Panc1 (cell line): ENCODE measurements at regions not wholly inside any gene's neighbourhood (a gene's known extent, or its start where the extent isn't known, plus 50 kb on each side); places are given as distances from the start of the nearest gene placed in this dataset.

Source experiments
- ATAC-seq: fragments of 200-7000 bp; cut with Tn5 transposase; 2 replicates; pipeline ENCODE4 v1.9.1; 2020; ENCODE audit warnings: mild to moderate bottlenecking, moderate library complexity
- BruUV-seq: library from RNA; stranded (reverse); fragments of 400-500 nt; replicated peaks from 2 replicates; lab custom pipeline; 2021; lab: Mats Ljungman, UMichigan
- CTCF ChIA-PET: fragments of 300-600 bp; sonication (Branson Sonifier 250); formaldehyde crosslinking; loops from one replicate; lab custom pipeline; 2022; ENCODE audit warnings: antibody characterized with exemption; lab: Charles Lee
- POLR2A ChIA-PET: fragments of 300-600 bp; sonication (Branson Sonifier 250); formaldehyde crosslinking; loops from one replicate; lab custom pipeline; 2022; ENCODE audit warnings: antibody characterized with exemption; lab: Charles Lee
- DNase-seq: peaks from one replicate; pipeline ENCODE4 v3.0.0-alpha.2; 2010; ENCODE audit warnings: low read depth, low spot score
- H3K27ac ChIP-seq: 2 replicates; pipeline ENCODE4 v1.5.1; 2011; ENCODE audit warnings: mild to moderate bottlenecking, low read length, inconsistent platforms
- H3K27me3 ChIP-seq: fragments of 200-500 bp; sonication (Bioruptor generic); 2 replicates; pipeline ENCODE4 v1.6.0; 2014; ENCODE audit warnings: low read length, inconsistent platforms; ENCODE audit not compliant: control insufficient read depth, insufficient read depth
- H3K36me3 ChIP-seq: fragments of 200-500 bp; sonication (Bioruptor generic); 2 replicates; pipeline ENCODE4 v1.5.1; 2014; ENCODE audit warnings: inconsistent platforms, mild to moderate bottlenecking, low read length, moderate library complexity; ENCODE audit not compliant: control insufficient read depth, insufficient read depth
- H3K4me1 ChIP-seq: 2 replicates; pipeline ENCODE4 v1.5.1; 2011; ENCODE audit warnings: inconsistent platforms, mild to moderate bottlenecking, low read length, moderate library complexity; ENCODE audit not compliant: control insufficient read depth, insufficient read depth
- H3K4me3 ChIP-seq, 2 experiments: 2 replicates each; pipeline ENCODE4 v1.5.1; 2011 to 2012; ENCODE audit warnings: low read depth in 2 of 2, low read length in 2 of 2, mild to moderate bottlenecking in 2 of 2, inconsistent platforms in 1 of 2, moderate library complexity in 1 of 2
- H3K9me3 ChIP-seq: fragments of 200-500 bp; sonication (Bioruptor generic); 2 replicates; pipeline ENCODE4 v1.5.1; 2014; ENCODE audit warnings: low read depth, mild to moderate bottlenecking, inconsistent platforms, low read length, moderate library complexity; ENCODE audit not compliant: control insufficient read depth, insufficient read depth
- POLR2AphosphoS5 ChIP-seq: IDR thresholded peaks from 2 replicates; pipeline ENCODE4 v1.6.1; 2012; ENCODE audit warnings: mild to moderate bottlenecking, low read depth, low read length, moderate library complexity
- SIN3A ChIP-seq: IDR thresholded peaks from 2 replicates; pipeline ENCODE4 v1.6.1; 2012; ENCODE audit warnings: low read depth, mild to moderate bottlenecking, low read length, moderate library complexity, borderline replicate concordance; ENCODE audit not compliant: insufficient read depth
- TCF7L2 ChIP-seq: IDR thresholded peaks from 2 replicates; pipeline ENCODE4 v1.6.1; 2011; ENCODE audit warnings: mild to moderate bottlenecking, low read depth, low read length, inconsistent platforms
- in situ Hi-C: cut with HindIII; loops from 2 replicates; pipeline ENCODE4 v1.10.0; 2016; ENCODE audit warnings: low sequenced_read_pairs, low pct_unique_long_range_greater_than_20kb
- intact Hi-C: fragments of 100-400 bp; cut with micrococcal nuclease; formaldehyde crosslinking; loops from one replicate; pipeline ENCODE4 v1.10.0; 2022; ENCODE audit not compliant: unreplicated experiment
- TF ChIP-seq, protein P1 (sequence below), 2 experiments: IDR thresholded peaks; 2 replicates each; pipeline ENCODE4 v1.6.1; 2011 to 2012; ENCODE audit warnings: low read depth in 2 of 2, control low read depth in 1 of 2, low read length in 1 of 2, mild to moderate bottlenecking in 1 of 2, moderate library complexity in 1 of 2; ENCODE audit not compliant: insufficient read depth in 1 of 2
- TF ChIP-seq, protein P2 (sequence below): fragments of 450-650 bp; IDR thresholded peaks from 2 replicates; pipeline ENCODE4 v1.5.1; 2017; ENCODE audit warnings: mild to moderate bottlenecking

DNA sequence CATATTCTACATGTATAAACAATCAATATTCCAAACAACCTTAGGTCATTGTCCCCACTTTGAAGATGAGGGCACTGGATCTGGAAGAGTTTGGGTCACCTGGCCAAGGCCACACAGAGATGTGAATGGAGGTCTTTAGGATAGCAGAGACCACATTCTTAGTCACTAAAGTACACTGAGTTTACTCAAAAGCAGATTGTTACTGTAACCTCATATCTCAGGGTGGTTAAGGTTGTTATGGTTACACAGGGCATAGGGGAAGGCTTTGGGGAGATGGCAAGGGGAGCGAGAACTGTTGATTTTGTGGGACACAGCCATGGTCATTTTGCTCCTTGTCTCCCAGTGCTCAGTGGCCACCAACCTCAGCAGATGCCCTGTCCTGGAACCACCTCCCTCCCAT, 109.4 kb downstream of the GATA6 start:
- no peak for TF ChIP-seq TCF7L2
- TF ChIP-seq POLR2AphosphoS5, result no peak
- TF ChIP-seq, protein P1, sequence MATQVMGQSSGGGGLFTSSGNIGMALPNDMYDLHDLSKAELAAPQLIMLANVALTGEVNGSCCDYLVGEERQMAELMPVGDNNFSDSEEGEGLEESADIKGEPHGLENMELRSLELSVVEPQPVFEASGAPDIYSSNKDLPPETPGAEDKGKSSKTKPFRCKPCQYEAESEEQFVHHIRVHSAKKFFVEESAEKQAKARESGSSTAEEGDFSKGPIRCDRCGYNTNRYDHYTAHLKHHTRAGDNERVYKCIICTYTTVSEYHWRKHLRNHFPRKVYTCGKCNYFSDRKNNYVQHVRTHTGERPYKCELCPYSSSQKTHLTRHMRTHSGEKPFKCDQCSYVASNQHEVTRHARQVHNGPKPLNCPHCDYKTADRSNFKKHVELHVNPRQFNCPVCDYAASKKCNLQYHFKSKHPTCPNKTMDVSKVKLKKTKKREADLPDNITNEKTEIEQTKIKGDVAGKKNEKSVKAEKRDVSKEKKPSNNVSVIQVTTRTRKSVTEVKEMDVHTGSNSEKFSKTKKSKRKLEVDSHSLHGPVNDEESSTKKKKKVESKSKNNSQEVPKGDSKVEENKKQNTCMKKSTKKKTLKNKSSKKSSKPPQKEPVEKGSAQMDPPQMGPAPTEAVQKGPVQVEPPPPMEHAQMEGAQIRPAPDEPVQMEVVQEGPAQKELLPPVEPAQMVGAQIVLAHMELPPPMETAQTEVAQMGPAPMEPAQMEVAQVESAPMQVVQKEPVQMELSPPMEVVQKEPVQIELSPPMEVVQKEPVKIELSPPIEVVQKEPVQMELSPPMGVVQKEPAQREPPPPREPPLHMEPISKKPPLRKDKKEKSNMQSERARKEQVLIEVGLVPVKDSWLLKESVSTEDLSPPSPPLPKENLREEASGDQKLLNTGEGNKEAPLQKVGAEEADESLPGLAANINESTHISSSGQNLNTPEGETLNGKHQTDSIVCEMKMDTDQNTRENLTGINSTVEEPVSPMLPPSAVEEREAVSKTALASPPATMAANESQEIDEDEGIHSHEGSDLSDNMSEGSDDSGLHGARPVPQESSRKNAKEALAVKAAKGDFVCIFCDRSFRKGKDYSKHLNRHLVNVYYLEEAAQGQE (IDR thresholded peaks at IDR 0.05; ENCODE audit: insufficient read depth in 1 of 2, low read depth in 2 of 2, low read length in 1 of 2), result no peak
- TF ChIP-seq SIN3A, result no peak
- TF ChIP-seq, protein P2, sequence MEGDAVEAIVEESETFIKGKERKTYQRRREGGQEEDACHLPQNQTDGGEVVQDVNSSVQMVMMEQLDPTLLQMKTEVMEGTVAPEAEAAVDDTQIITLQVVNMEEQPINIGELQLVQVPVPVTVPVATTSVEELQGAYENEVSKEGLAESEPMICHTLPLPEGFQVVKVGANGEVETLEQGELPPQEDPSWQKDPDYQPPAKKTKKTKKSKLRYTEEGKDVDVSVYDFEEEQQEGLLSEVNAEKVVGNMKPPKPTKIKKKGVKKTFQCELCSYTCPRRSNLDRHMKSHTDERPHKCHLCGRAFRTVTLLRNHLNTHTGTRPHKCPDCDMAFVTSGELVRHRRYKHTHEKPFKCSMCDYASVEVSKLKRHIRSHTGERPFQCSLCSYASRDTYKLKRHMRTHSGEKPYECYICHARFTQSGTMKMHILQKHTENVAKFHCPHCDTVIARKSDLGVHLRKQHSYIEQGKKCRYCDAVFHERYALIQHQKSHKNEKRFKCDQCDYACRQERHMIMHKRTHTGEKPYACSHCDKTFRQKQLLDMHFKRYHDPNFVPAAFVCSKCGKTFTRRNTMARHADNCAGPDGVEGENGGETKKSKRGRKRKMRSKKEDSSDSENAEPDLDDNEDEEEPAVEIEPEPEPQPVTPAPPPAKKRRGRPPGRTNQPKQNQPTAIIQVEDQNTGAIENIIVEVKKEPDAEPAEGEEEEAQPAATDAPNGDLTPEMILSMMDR, result no peak
- Histone ChIP-seq H3K36me3 (no peaks in the 10 kb centered on the region), H3K9me3 (no peaks in the 10 kb centered on the region), H3K4me3 (no peak overlapping the region), H3K27me3 (no peaks in the 10 kb centered on the region), H3K27ac (no peak overlapping the region), H3K4me1 (no peaks in the 10 kb centered on the region)
- in situ Hi-C loops (no loop called here), intact Hi-C loops (no loop called here)
- POLR2A ChIA-PET, result no interaction called here
- DNase-seq, result no peak
- no peak for ATAC-seq
- CTCF ChIA-PET, result no interaction called here
- BruUV-seq, result no TSS peak

DNA sequence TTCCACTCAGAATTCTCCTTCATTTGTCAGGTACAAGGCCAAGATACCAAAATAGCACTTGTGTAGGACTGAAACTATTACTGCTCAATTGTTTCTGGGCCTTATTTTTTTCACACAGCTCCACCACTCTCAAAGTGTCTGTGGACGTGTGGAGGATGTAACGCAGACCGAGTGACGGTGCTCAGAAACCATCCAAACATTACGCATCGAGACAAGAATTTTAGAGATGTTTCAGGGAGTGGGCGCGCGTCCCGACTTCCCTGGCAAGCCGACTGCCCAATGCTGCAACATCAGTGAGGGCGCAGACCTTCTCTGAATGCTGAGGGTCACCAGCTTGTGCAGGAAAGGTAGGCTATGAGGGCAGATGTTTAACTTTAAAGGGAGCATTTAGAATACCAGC, 108.4 kb downstream of the GATA6 start:
- in situ Hi-C loops (no loop called here), intact Hi-C loops (no loop called here)
- no peaks in the 10 kb centered on the region for H3K4me1 ChIP-seq
- POLR2A ChIA-PET, result no interaction called here
- no peaks in the 10 kb centered on the region for H3K27me3 ChIP-seq
- TF ChIP-seq, protein P2, result no peak
- TF ChIP-seq, protein P1 (IDR thresholded peaks at IDR 0.05; ENCODE audit: insufficient read depth in 1 of 2, low read depth in 2 of 2, low read length in 1 of 2), result no peak
- TF ChIP-seq TCF7L2 (no peak), SIN3A (no peak), POLR2AphosphoS5 (no peak)
- H3K36me3 ChIP-seq, result no peaks in the 10 kb centered on the region
- H3K9me3 ChIP-seq, result no peaks in the 10 kb centered on the region
- H3K27ac ChIP-seq, result no peak overlapping the region
- no peak for DNase-seq
- ATAC-seq, result no peak
- BruUV-seq, result no TSS peak
- H3K4me3 ChIP-seq, result no peak overlapping the region
- CTCF ChIA-PET, result no interaction called here
